ENCODE measurements at regions not wholly inside any gene's neighbourhood (a gene's known extent, or its start where the extent isn't known, plus 50 kb on each side); places are given as distances from the start of the nearest gene placed in this dataset.

DNA sequence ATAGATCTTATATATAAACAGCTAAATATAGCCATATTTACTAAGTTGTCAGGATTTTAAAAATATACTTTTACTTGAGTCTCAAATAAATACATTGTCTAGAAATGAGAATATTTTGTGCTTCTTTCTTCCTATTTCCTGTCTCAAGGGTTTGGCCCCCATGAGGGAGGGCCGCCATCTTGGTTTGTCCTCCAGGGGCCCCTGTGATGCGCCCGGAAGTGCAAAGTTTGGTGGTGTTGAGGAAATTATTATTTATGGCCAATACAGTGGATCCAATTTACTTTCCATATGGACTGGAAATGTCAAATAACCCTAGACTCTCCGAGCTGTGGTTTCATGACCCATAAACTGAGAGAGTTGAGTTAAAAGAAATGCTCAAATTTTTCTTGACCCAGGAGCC, 104.7 kb upstream of the OTOS start:
- TF ChIP-seq, protein P1, sequence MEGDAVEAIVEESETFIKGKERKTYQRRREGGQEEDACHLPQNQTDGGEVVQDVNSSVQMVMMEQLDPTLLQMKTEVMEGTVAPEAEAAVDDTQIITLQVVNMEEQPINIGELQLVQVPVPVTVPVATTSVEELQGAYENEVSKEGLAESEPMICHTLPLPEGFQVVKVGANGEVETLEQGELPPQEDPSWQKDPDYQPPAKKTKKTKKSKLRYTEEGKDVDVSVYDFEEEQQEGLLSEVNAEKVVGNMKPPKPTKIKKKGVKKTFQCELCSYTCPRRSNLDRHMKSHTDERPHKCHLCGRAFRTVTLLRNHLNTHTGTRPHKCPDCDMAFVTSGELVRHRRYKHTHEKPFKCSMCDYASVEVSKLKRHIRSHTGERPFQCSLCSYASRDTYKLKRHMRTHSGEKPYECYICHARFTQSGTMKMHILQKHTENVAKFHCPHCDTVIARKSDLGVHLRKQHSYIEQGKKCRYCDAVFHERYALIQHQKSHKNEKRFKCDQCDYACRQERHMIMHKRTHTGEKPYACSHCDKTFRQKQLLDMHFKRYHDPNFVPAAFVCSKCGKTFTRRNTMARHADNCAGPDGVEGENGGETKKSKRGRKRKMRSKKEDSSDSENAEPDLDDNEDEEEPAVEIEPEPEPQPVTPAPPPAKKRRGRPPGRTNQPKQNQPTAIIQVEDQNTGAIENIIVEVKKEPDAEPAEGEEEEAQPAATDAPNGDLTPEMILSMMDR (conservative IDR thresholded peaks at IDR 0.05 in 1 of 2, IDR thresholded peaks at IDR 0.05 in 1 of 2; ENCODE audit: low read depth in 1 of 2, low read length in 2 of 2): no peak
- no peak for TF ChIP-seq EZH2 (IDR thresholded peaks at IDR 0.05; ENCODE audit: low read length, missing control alignments)
